Spinal cord (tissue), 9 donors: ENCODE measurements at regions not wholly inside any gene's neighbourhood (a gene's known extent, or its start where the extent isn't known, plus 50 kb on each side); places are given as distances from the start of the nearest gene placed in this dataset.
"Not testable (repeated sequence)": the region's sequence is repeated elsewhere in the genome, so short reads cannot be mapped to it uniquely, and the experiment has no call there.

Source experiments
- DNase-seq, 6 donors: peaks; one replicate each; pipeline versions ENCODE4 v3.0.0 to v3.0.0-alpha.2; 2013 to 2015; ENCODE audit warnings: low spot score in 6 of 6, low read depth in 4 of 6
- H3K27ac ChIP-seq: one replicate; pipeline ENCODE4 v1.5.1; 2013; ENCODE audit warnings: low read depth, low read length, control low read depth
- H3K27me3 ChIP-seq: one replicate; pipeline ENCODE4 v1.6.1; 2013; ENCODE audit warnings: low read length; ENCODE audit not compliant: control insufficient read depth, insufficient read depth
- H3K36me3 ChIP-seq: one replicate; pipeline ENCODE4 v1.6.1; 2013; ENCODE audit warnings: low read length; ENCODE audit not compliant: control insufficient read depth, insufficient read depth
- H3K4me1 ChIP-seq: one replicate; pipeline ENCODE4 v1.6.1; 2013; ENCODE audit warnings: low read length; ENCODE audit not compliant: control insufficient read depth, insufficient read depth
- H3K4me3 ChIP-seq: one replicate; pipeline ENCODE4 v1.5.1; 2013; ENCODE audit warnings: low read depth, low read length, control low read depth
- H3K9me3 ChIP-seq: one replicate; pipeline ENCODE4 v1.6.1; 2013; ENCODE audit warnings: low read length; ENCODE audit not compliant: control insufficient read depth, insufficient read depth
- WGBS: methylation state at CpG from one replicate; pipeline ENCODE4 v1.1.5; 2013; ENCODE audit warnings: missing lambda C conversion rate; ENCODE audit not compliant: insufficient coverage; 5-methylcytosine and 5-hydroxymethylcytosine counted together
- donor health status: healthy.

GRCh38 chr11:22920939-22921565, 60.8 kb upstream of the CCDC179 start:
- no peak overlapping the region for H3K27ac ChIP-seq
- H3K9me3 ChIP-seq, result no peaks in the 10 kb centered on the region
- no peaks in the 10 kb centered on the region for H3K27me3 ChIP-seq
- peak; percentile 9 to 88 (median 26) for DNase-seq
- H3K36me3 ChIP-seq, result no peaks in the 10 kb centered on the region
- no peak overlapping the region for H3K4me3 ChIP-seq
- no peaks in the 10 kb centered on the region for H3K4me1 ChIP-seq
- WGBS, result 17% methylated on average over 1 of the region's 5 CpGs

- Histone ChIP-seq H3K4me3 (no peak overlapping the region), H3K4me1 (no peaks in the 10 kb centered on the region), H3K27me3 (no peaks in the 10 kb centered on the region), H3K27ac (no peak overlapping the region), H3K36me3 (no peaks in the 10 kb centered on the region), H3K9me3 (no peaks in the 10 kb centered on the region)
- 64% methylated on average over 1 of the region's 1 CpG for WGBS
- DNase-seq, result no peak
Measured at GRCh38 chr11:22922672-22923071, 62.4 kb upstream of the CCDC179 start.

GRCh38 chr11:22923561-22923960, 63.3 kb upstream of the CCDC179 start:
- H3K27ac ChIP-seq, result no peak overlapping the region
- no peak overlapping the region for H3K4me3 ChIP-seq
- WGBS, result no CpG with 5 or more reads among the region's 1 CpG
- H3K4me1 ChIP-seq, result no peaks in the 10 kb centered on the region
- no peak for DNase-seq
- H3K9me3 ChIP-seq, result no peaks in the 10 kb centered on the region
- H3K27me3 ChIP-seq, result no peaks in the 10 kb centered on the region
- H3K36me3 ChIP-seq, result no peaks in the 10 kb centered on the region

GRCh38 chr11:22926341-22926740, 66.1 kb upstream of the CCDC179 start:
- Histone ChIP-seq H3K9me3 (no peaks in the 10 kb centered on the region), H3K4me3 (no peak overlapping the region), H3K36me3 (no peaks in the 10 kb centered on the region), H3K4me1 (no peaks in the 10 kb centered on the region), H3K27me3 (no peaks in the 10 kb centered on the region), H3K27ac (no peak overlapping the region)
- no peak for DNase-seq

GRCh38 chr11:22927793-22928192, 67.5 kb upstream of the CCDC179 start:
- no peaks in the 10 kb centered on the region for H3K36me3 ChIP-seq
- WGBS, result no CpG with 5 or more reads among the region's 2 CpGs
- H3K27me3 ChIP-seq, result no peaks in the 10 kb centered on the region
- no peak for DNase-seq
- H3K27ac ChIP-seq, result no peak overlapping the region
- no peak overlapping the region for H3K4me3 ChIP-seq
- no peaks in the 10 kb centered on the region for H3K4me1 ChIP-seq
- H3K9me3 ChIP-seq, result no peaks in the 10 kb centered on the region

GRCh38 chr11:22928207-22928917, 68.1 kb upstream of the CCDC179 start:
- no peaks in the 10 kb centered on the region for H3K4me1 ChIP-seq
- no peaks in the 10 kb centered on the region for H3K36me3 ChIP-seq
- no peak overlapping the region for H3K27ac ChIP-seq

GRCh38 chr11:22930816-22931594, 70.7 kb upstream of the CCDC179 start:
- H3K4me3 ChIP-seq, result no peak overlapping the region
- H3K36me3 ChIP-seq, result no peaks in the 10 kb centered on the region
- H3K9me3 ChIP-seq, result no peaks in the 10 kb centered on the region
- no peaks in the 10 kb centered on the region for H3K4me1 ChIP-seq
- no peaks in the 10 kb centered on the region for H3K27me3 ChIP-seq
- WGBS, result 90% methylated on average over 2 of the region's 5 CpGs
- no peak for DNase-seq
- H3K27ac ChIP-seq, result no peak overlapping the region

More at GRCh38 chr11:22928207-22928917, 68.1 kb upstream of the CCDC179 start:
- Histone ChIP-seq H3K27me3 (no peaks in the 10 kb centered on the region), H3K4me3 (no peak overlapping the region), H3K9me3 (no peaks in the 10 kb centered on the region)
- 92% methylated on average over 3 of the region's 5 CpGs for WGBS
- DNase-seq, result no peak

GRCh38 chr11:22938691-22939090, 78.4 kb upstream of the CCDC179 start:
- Histone ChIP-seq H3K4me3 (no peak overlapping the region), H3K27me3 (no peaks in the 10 kb centered on the region), H3K9me3 (no peaks in the 10 kb centered on the region), H3K36me3 (no peaks in the 10 kb centered on the region), H3K4me1 (no peaks in the 10 kb centered on the region), H3K27ac (no peak overlapping the region)
- DNase-seq, result no peak
- WGBS, result no CpG with 5 or more reads among the region's 1 CpG

GRCh38 chr11:22941544-22941943, 81.3 kb upstream of the CCDC179 start:
- WGBS, result 100% methylated on average over 3 of the region's 3 CpGs
- not testable (repeated sequence) for DNase-seq, H3K36me3 ChIP-seq, H3K9me3 ChIP-seq, H3K27ac ChIP-seq, H3K4me1 ChIP-seq, H3K4me3 ChIP-seq, H3K27me3 ChIP-seq
